Astrocyte of the spinal cord (primary cell): ENCODE measurements at regions not wholly inside any gene's neighbourhood (a gene's known extent, or its start where the extent isn't known, plus 50 kb on each side); places are given as distances from the start of the nearest gene placed in this dataset.
A peak's percentile ranks its signal among the peaks of the same experiment; 100 is the strongest.

ENCODE experiments used
- DNase-seq: peaks from one replicate; pipeline ENCODE4 v3.0.0; 2011; ENCODE audit warnings: low read depth, low spot score
- H3K4me3 ChIP-seq: 2 replicates; pipeline ENCODE4 v1.5.1; 2011; ENCODE audit warnings: low read depth, mild to moderate bottlenecking, low read length, moderate library complexity
- in situ Hi-C: cut with HindIII; loops from 2 replicates; pipeline ENCODE4 v1.10.0; 2017; ENCODE audit warnings: low sequenced_read_pairs
- TF ChIP-seq, protein P1 (sequence below): IDR thresholded peaks from 2 replicates; pipeline ENCODE4 v1.5.1; 2012; ENCODE audit warnings: low read depth, mild to moderate bottlenecking, low read length, inconsistent platforms

DNA sequence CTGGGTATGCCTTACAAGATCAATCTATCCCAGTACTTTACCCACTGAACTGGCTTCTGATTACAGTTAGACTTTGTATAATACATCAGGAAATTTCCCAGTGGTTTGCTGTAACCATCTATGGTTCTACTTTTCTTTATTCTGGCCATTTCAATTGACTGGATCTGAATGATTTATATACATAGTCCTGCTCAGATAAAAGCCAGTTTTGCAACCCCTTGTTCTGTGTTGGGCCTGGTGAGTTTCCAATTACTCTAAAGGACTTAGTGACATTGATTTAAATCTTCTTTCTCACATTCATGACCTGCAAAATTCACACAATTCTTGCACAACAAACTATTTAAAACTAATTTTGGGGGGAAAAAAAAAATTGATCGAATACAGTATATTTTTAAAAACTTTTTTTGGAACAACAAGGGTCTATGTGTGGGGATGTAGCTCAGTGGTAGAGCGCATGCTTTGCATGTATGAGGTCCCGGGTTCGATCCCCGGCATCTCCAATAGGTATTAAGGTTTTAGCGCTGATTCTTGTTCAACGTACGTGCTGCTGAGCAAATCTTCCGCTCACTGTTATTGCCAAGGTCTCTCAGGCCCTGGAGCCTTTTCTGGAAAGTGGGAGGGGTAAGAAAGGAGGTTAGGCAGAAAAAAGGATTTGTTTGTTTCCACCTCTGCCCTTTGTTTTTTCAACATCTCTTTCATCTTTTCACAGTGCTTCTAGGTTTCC is 117.5 kb downstream of the GPX5 start:
- peak; percentile 63 for DNase-seq
- TF ChIP-seq, protein P1, sequence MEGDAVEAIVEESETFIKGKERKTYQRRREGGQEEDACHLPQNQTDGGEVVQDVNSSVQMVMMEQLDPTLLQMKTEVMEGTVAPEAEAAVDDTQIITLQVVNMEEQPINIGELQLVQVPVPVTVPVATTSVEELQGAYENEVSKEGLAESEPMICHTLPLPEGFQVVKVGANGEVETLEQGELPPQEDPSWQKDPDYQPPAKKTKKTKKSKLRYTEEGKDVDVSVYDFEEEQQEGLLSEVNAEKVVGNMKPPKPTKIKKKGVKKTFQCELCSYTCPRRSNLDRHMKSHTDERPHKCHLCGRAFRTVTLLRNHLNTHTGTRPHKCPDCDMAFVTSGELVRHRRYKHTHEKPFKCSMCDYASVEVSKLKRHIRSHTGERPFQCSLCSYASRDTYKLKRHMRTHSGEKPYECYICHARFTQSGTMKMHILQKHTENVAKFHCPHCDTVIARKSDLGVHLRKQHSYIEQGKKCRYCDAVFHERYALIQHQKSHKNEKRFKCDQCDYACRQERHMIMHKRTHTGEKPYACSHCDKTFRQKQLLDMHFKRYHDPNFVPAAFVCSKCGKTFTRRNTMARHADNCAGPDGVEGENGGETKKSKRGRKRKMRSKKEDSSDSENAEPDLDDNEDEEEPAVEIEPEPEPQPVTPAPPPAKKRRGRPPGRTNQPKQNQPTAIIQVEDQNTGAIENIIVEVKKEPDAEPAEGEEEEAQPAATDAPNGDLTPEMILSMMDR = no peak
- in situ Hi-C loops = no loop called here
- no peak overlapping the region for H3K4me3 ChIP-seq

DNA sequence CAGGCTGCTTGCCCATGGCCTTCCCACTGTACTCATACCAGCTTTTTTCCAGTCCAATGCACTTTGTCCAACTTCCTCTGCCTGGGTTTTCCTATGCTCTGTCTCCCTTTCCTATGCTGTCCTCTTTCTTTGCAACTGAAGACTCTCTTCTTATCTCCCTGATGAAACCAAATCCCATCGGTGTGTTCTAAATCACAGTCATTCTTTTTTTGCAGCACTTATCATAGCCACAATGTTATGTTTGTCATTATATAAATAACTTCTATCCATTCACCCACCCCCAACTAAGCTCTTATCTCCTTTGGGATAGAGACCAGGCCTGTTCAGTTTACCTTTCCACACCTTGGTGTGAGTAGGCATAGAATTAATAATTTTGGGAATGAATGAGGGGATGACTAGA is 121.0 kb downstream of the GPX5 start:
- TF ChIP-seq, protein P1 = no peak
- H3K4me3 ChIP-seq = no peak overlapping the region
- in situ Hi-C loops = no loop called here
- no peak for DNase-seq

- peak overlapping the region; percentile 73 for H3K4me3 ChIP-seq
- in situ Hi-C loops = no loop called here
- TF ChIP-seq, protein P1 = no peak
- peak; percentile 82 for DNase-seq
Measured at GRCh38 chr6:28648035-28648877, 122.6 kb downstream of the GPX5 start.

- peak overlapping the region; percentile 73 for H3K4me3 ChIP-seq
- TF ChIP-seq, protein P1 = no peak
- no peak for DNase-seq
- in situ Hi-C loops = no loop called here
Measured at GRCh38 chr6:28648878-28649375, 123.2 kb downstream of the GPX5 start.

DNA sequence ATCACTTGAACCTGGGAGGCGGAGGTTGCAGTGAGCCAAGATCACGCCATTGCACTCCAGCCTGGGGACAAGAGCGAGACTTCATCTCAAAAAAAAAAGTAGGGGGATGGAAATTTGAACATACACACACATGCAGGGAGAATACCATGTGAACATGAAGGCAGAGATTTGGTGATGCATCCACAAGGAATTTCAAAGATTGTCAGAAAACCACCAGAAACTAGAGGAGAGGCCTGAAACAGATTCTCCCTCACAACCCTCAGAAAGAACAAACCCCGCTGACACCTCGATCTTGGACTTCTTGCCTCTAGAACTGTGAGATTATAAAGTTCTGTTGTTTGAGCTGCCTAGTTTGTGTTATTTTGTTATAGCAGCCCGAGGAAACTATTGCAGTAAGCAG is 125.5 kb downstream of the GPX5 start:
- no peak overlapping the region for H3K4me3 ChIP-seq
- no peak for DNase-seq
- in situ Hi-C loops = no loop called here
- TF ChIP-seq, protein P1 = no peak

DNA sequence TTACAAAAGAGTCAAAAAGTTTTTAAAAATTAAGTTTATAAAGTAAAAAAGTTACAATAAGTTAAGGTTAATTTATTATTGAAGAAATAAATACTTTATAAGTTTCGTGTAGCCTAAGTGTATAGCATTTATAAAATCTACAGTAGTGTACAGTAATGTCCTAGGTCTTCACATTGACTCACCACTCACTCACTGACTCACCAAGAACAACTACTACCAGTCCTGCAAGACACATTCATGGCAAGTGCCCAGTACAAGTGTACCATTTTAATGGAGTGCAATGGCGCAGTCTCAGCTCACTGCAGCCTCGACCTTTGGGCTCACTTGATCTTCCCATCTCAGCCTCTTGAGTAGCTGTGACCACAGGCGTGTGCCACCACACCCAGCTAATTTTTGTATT is 128.2 kb downstream of the GPX5 start:
- no peak overlapping the region for H3K4me3 ChIP-seq

More for the DNA sequence above, 128.2 kb downstream of the GPX5 start:
- no peak for DNase-seq
- in situ Hi-C loops = no loop called here
- TF ChIP-seq, protein P1 = no peak
